HT-29 (cell line): ENCODE measurements at regions not wholly inside any gene's neighbourhood (a gene's known extent, or its start where the extent isn't known, plus 50 kb on each side); places are given as distances from the start of the nearest gene placed in this dataset.
"Not testable (repeated sequence)": the region's sequence is repeated elsewhere in the genome, so short reads cannot be mapped to it uniquely, and the experiment has no call there.

Experiments used
- DNase-seq: peaks from one replicate; pipeline ENCODE4 v3.0.0-alpha.2; 2015; ENCODE audit warnings: low spot score

- DNase-seq = no peak
These were observed 369.2 kb downstream of the OSTF1 start for GRCh38 chr9:75457474-75458011.

- not testable (repeated sequence) for DNase-seq
These were observed 371.0 kb downstream of the OSTF1 start for GRCh38 chr9:75459311-75459710.

GRCh38 chr9:75461183-75461582, 372.9 kb downstream of the OSTF1 start:
- no peak for DNase-seq

- DNase-seq = no peak
These were observed 374.6 kb downstream of the OSTF1 start for GRCh38 chr9:75462866-75463265.

GRCh38 chr9:75463871-75464270, 375.6 kb downstream of the OSTF1 start:
- DNase-seq = no peak

- DNase-seq = no peak
These were observed 376.4 kb downstream of the OSTF1 start for GRCh38 chr9:75464726-75465125.

GRCh38 chr9:75467142-75467541, 378.8 kb downstream of the OSTF1 start:
- DNase-seq = no peak

GRCh38 chr9:75471549-75472114, 383.3 kb downstream of the OSTF1 start:
- no peak for DNase-seq

- peak; percentile 5 for DNase-seq
These were observed 394.3 kb downstream of the OSTF1 start for GRCh38 chr9:75482566-75482965.

- no peak for DNase-seq
These were observed 395.3 kb downstream of the OSTF1 start for GRCh38 chr9:75483636-75484035.

- DNase-seq = no peak
These were observed 399.8 kb downstream of the OSTF1 start for GRCh38 chr9:75487856-75488718.

GRCh38 chr9:75488719-75489110, 400.4 kb downstream of the OSTF1 start:
- DNase-seq = no peak

- no peak for DNase-seq
These were observed 400.1 kb upstream of the PCSK5 start for GRCh38 chr9:75490326-75490725.

- DNase-seq = no peak
These were observed 398.9 kb upstream of the PCSK5 start for GRCh38 chr9:75491533-75491932.

GRCh38 chr9:75499812-75500211, 390.7 kb upstream of the PCSK5 start:
- no peak for DNase-seq

- DNase-seq = no peak
These were observed 390.0 kb upstream of the PCSK5 start for GRCh38 chr9:75500479-75500878.

- DNase-seq = not testable (repeated sequence)
These were observed 389.5 kb upstream of the PCSK5 start for GRCh38 chr9:75500940-75501339.

GRCh38 chr9:75504721-75505120, 385.8 kb upstream of the PCSK5 start:
- no peak for DNase-seq

GRCh38 chr9:75505654-75506053, 384.8 kb upstream of the PCSK5 start:
- DNase-seq = no peak

- no peak for DNase-seq
These were observed 361.0 kb upstream of the PCSK5 start for GRCh38 chr9:75529463-75529862.

- no peak for DNase-seq
These were observed 358.9 kb upstream of the PCSK5 start for GRCh38 chr9:75531588-75531987.

- no peak for DNase-seq
These were observed 358.0 kb upstream of the PCSK5 start for GRCh38 chr9:75532233-75533050.
